ENCODE measurements at regions not wholly inside any gene's neighbourhood (a gene's known extent, or its start where the extent isn't known, plus 50 kb on each side); places are given as distances from the start of the nearest gene placed in this dataset.

DNA sequence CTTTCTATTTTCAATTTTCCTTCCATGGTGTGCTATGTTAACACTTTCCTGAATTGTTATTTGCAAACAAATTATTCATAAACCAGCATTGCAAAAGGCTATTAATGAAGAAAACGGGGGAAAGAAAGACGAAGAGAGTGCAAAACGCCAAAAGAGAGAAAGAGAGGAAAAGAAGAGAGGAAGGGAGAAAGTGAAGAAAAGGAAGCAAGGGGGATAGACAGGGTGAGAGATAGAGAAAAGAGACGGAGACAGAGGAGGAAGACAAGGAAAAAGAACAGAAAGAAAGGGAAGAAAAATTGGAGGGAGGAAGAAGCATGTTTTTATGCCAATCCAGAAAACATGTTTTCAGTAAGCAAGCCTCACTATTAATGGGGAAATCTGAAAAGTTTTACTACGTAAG is 310.6 kb downstream of the TFEC start:
- intact Hi-C loops (cut with micrococcal nuclease) = no loop called here
- no peaks in the 10 kb centered on the region for H3K9me3 Mint-ChIP-seq
- no peaks in the 10 kb centered on the region for H3K36me3 Mint-ChIP-seq (ENCODE audit: low read depth)
- no peak overlapping the region for H3K27ac Mint-ChIP-seq
- no peaks in the 10 kb centered on the region for H3K4me1 Mint-ChIP-seq (ENCODE audit: low read depth)
- no peak overlapping the region for H3K4me3 Mint-ChIP-seq
- no peaks in the 10 kb centered on the region for H3K27me3 Mint-ChIP-seq

DNA sequence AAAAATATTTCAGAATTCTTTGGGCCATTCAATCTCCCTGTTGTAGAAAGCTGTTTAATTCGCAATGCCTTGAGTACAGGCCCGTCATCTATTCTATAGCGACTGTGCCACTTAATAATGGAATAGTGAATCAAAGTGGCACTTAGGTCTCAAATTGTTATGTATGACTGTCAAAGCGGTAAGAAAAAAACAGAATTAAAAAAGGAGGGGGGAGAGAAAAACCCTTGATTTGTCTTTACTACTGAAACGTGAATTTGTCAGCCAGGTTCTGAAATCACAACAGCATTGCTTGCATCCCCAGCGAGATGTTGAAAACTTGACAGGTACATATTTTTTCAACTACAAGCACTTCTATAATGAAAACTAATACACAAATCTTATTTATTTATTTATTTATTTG is 320.9 kb downstream of the TFEC start:
- Mint-ChIP-seq H3K4me1 (ENCODE audit: low read depth) (no peaks in the 10 kb centered on the region), H3K4me3 (no peak overlapping the region), H3K9me3 (no peaks in the 10 kb centered on the region), H3K27ac (no peak overlapping the region), H3K27me3 (no peaks in the 10 kb centered on the region), H3K36me3 (ENCODE audit: low read depth) (no peaks in the 10 kb centered on the region)
- intact Hi-C loops (cut with micrococcal nuclease) = no loop called here

GRCh38 chr7:115708013-115708341 is 322.6 kb downstream of the TFEC start:
- H3K9me3 Mint-ChIP-seq = no peaks in the 10 kb centered on the region
- H3K27ac Mint-ChIP-seq = no peak overlapping the region
- H3K4me3 Mint-ChIP-seq = no peak overlapping the region
- no peaks in the 10 kb centered on the region for H3K36me3 Mint-ChIP-seq (ENCODE audit: low read depth)
- no peaks in the 10 kb centered on the region for H3K27me3 Mint-ChIP-seq
- intact Hi-C loops (cut with micrococcal nuclease) = no loop called here
- no peaks in the 10 kb centered on the region for H3K4me1 Mint-ChIP-seq (ENCODE audit: low read depth)

DNA sequence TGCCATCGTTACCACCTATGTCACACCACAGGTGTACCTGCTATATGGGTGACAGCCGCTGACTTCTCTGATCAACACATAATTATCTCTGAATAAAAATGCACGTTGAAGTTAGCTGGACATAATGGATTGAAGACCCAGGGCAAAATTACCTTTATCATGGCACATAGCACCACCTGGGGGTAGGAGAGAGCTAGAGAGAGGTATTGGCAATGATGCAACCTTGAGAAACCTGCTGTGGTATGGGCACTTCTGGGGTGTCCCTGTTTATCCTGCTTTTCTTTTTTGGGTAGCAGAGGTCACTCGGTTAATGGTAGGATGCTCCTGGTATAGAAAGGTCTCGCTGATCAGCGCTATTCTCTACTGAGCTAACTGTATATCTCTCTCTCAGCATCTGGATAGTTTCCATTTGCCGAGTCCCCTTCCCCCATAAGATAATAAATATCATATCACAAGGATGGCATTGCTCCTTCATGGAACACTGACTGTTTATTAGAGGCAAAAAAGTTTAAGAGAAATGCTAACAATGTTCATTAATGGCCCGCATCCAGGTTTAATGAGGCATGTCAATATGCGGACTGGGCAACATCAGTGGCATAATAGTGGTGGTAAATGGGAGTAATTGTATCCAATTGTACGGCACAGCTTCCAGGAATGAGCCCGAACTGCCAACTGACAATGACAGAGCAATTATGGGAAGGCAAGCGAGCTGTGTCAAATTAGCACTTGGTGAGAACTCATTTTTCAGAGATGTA is 323.1 kb downstream of the TFEC start:
- Mint-ChIP-seq H3K4me1 (ENCODE audit: low read depth) (no peaks in the 10 kb centered on the region), H3K9me3 (no peaks in the 10 kb centered on the region), H3K27me3 (no peaks in the 10 kb centered on the region), H3K27ac (no peak overlapping the region), H3K4me3 (no peak overlapping the region), H3K36me3 (ENCODE audit: low read depth) (no peaks in the 10 kb centered on the region)
- intact Hi-C loops (cut with micrococcal nuclease) = no loop called here

GRCh38 chr7:115704884-115705283 is 325.7 kb downstream of the TFEC start:
- no peak overlapping the region for H3K27ac Mint-ChIP-seq
- intact Hi-C loops (cut with micrococcal nuclease) = no loop called here
- no peaks in the 10 kb centered on the region for H3K9me3 Mint-ChIP-seq
- no peaks in the 10 kb centered on the region for H3K4me1 Mint-ChIP-seq (ENCODE audit: low read depth)
- H3K36me3 Mint-ChIP-seq (ENCODE audit: low read depth) = no peaks in the 10 kb centered on the region
- H3K4me3 Mint-ChIP-seq = no peak overlapping the region
- no peaks in the 10 kb centered on the region for H3K27me3 Mint-ChIP-seq

GRCh38 chr7:115701141-115701540 is 329.4 kb downstream of the TFEC start:
- H3K27ac Mint-ChIP-seq = no peak overlapping the region
- H3K9me3 Mint-ChIP-seq = no peaks in the 10 kb centered on the region
- no peaks in the 10 kb centered on the region for H3K27me3 Mint-ChIP-seq
- no peak overlapping the region for H3K4me3 Mint-ChIP-seq
- no peaks in the 10 kb centered on the region for H3K36me3 Mint-ChIP-seq (ENCODE audit: low read depth)
- intact Hi-C loops (cut with micrococcal nuclease) = no loop called here
- no peaks in the 10 kb centered on the region for H3K4me1 Mint-ChIP-seq (ENCODE audit: low read depth)

GRCh38 chr7:115694424-115694823 is 336.1 kb downstream of the TFEC start:
- Mint-ChIP-seq H3K4me1 (ENCODE audit: low read depth) (no peaks in the 10 kb centered on the region), H3K4me3 (no peak overlapping the region), H3K27ac (no peak overlapping the region), H3K27me3 (no peaks in the 10 kb centered on the region), H3K9me3 (no peaks in the 10 kb centered on the region), H3K36me3 (ENCODE audit: low read depth) (no peaks in the 10 kb centered on the region)
- intact Hi-C loops (cut with micrococcal nuclease) = no loop called here

GRCh38 chr7:115693779-115694178 is 336.8 kb downstream of the TFEC start:
- H3K27me3 Mint-ChIP-seq = no peaks in the 10 kb centered on the region
- intact Hi-C loops (cut with micrococcal nuclease) = no loop called here
- no peaks in the 10 kb centered on the region for H3K36me3 Mint-ChIP-seq (ENCODE audit: low read depth)
- no peak overlapping the region for H3K4me3 Mint-ChIP-seq
- H3K27ac Mint-ChIP-seq = no peak overlapping the region
- no peaks in the 10 kb centered on the region for H3K9me3 Mint-ChIP-seq
- no peaks in the 10 kb centered on the region for H3K4me1 Mint-ChIP-seq (ENCODE audit: low read depth)

DNA sequence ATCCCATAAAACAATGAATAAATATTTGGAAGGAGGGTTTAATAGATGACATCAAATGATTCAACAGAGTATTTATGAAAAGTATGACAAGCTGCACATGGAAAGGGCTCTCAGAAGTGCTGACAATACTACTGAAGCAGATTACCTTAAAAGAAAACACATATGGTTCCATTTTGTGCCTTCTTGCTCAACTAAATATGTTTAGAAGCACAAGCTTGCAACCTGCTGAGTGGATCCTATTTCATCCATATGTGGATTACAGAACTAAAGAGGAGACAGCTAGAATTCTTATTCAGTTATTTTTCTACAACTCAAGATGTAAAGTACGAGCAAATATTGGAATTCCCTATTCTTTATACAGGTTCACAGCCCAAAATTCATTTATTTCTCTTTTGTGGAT is 340.6 kb downstream of the TFEC start:
- Mint-ChIP-seq H3K36me3 (ENCODE audit: low read depth) (no peaks in the 10 kb centered on the region), H3K4me1 (ENCODE audit: low read depth) (no peaks in the 10 kb centered on the region), H3K4me3 (no peak overlapping the region), H3K27ac (no peak overlapping the region), H3K27me3 (no peaks in the 10 kb centered on the region), H3K9me3 (no peaks in the 10 kb centered on the region)
- intact Hi-C loops (cut with micrococcal nuclease) = no loop called here

- no peaks in the 10 kb centered on the region for H3K36me3 Mint-ChIP-seq (ENCODE audit: low read depth)
- H3K9me3 Mint-ChIP-seq = no peaks in the 10 kb centered on the region
- H3K4me1 Mint-ChIP-seq (ENCODE audit: low read depth) = no peaks in the 10 kb centered on the region
- no peak overlapping the region for H3K27ac Mint-ChIP-seq
- H3K27me3 Mint-ChIP-seq = no peaks in the 10 kb centered on the region
- no peak overlapping the region for H3K4me3 Mint-ChIP-seq
- intact Hi-C loops (cut with micrococcal nuclease) = loop anchor here (5.0 kb wide), 1 partner anchor 816 kb away; no protein-coding TSS in a partner anchor
Measured at GRCh38 chr7:115683093-115683492, 347.5 kb downstream of the TFEC start.

DNA sequence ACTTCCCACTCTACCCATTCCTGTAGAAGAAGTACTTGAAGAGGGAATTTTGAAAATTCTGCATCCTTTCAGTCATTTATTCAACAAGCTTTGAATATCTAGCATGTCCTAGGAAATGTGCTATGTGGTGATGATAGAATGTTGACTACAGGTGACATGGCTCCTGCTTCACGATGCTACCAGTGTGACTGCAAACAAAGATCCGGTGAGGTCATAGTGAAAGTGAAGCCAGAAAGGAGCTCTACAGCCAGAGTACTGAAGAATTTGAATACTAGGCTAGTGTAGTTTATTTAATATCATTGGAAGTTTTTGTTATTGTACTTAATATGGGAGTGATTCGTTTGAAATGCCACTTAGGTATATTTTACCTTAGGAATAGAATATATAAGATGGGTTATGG is 348.1 kb downstream of the TFEC start:
- Mint-ChIP-seq H3K27ac (no peak overlapping the region), H3K27me3 (no peaks in the 10 kb centered on the region), H3K4me1 (ENCODE audit: low read depth) (no peaks in the 10 kb centered on the region), H3K36me3 (ENCODE audit: low read depth) (no peaks in the 10 kb centered on the region), H3K4me3 (no peak overlapping the region), H3K9me3 (no peaks in the 10 kb centered on the region)
- intact Hi-C loops (cut with micrococcal nuclease) = loop anchor here (5.0 kb wide), 1 partner anchor 815 kb away; no protein-coding TSS in a partner anchor

- no peaks in the 10 kb centered on the region for H3K36me3 Mint-ChIP-seq (ENCODE audit: low read depth)
- intact Hi-C loops (cut with micrococcal nuclease) = loop anchor here (5.0 kb wide), 1 partner anchor 814 kb away; no protein-coding TSS in a partner anchor
Measured at GRCh38 chr7:115680921-115681320, 349.6 kb downstream of the TFEC start.

DNA sequence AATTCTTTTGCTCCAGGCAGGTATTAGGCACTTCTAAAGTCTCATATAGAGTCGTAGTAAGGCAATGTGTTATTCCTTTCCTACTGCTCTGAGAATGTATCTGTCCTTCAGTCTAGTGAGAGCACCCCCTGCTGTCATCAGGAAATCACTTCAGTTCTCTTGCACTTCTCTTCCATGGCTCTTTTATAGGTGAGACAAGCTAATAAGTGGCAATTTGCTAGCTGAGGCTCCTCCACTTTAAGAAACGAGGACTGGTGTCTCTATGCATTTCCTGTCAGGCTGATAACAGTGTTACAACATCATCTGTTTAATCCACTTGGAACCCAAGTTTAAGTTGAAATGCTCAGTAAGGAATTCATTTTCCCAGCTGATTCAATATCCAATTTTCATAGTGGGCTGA is 350.6 kb downstream of the TFEC start:
- no peaks in the 10 kb centered on the region for H3K9me3 Mint-ChIP-seq
- no peak overlapping the region for H3K27ac Mint-ChIP-seq
- H3K4me1 Mint-ChIP-seq (ENCODE audit: low read depth) = no peaks in the 10 kb centered on the region
- intact Hi-C loops (cut with micrococcal nuclease) = loop anchor here (5.0 kb wide), 1 partner anchor 813 kb away; no protein-coding TSS in a partner anchor
- H3K27me3 Mint-ChIP-seq = no peaks in the 10 kb centered on the region
- no peaks in the 10 kb centered on the region for H3K36me3 Mint-ChIP-seq (ENCODE audit: low read depth)
- H3K4me3 Mint-ChIP-seq = no peak overlapping the region

More at GRCh38 chr7:115680921-115681320, 349.6 kb downstream of the TFEC start:
- H3K9me3 Mint-ChIP-seq = no peaks in the 10 kb centered on the region
- no peak overlapping the region for H3K27ac Mint-ChIP-seq
- no peak overlapping the region for H3K4me3 Mint-ChIP-seq
- H3K27me3 Mint-ChIP-seq = no peaks in the 10 kb centered on the region
- no peaks in the 10 kb centered on the region for H3K4me1 Mint-ChIP-seq (ENCODE audit: low read depth)

DNA sequence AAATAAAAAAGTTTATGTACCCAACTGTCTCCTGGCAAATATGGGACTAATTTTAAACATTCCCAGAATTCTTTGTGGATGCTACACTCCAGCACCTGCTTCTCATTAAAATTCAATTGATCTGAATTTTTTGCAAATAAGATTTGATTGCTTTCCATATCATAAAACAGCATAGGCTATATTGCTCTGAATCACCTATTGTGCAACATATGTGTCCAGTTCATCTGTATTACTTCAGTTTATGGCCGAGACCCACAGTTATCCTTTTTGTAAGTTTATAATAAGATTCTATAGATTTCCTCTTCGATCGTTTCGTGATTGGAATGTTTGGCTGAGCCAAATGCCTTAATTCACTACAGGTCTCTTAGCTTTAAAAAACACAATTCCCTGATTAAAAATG is 351.1 kb downstream of the TFEC start:
- H3K4me3 Mint-ChIP-seq = no peak overlapping the region
- no peak overlapping the region for H3K27ac Mint-ChIP-seq
- intact Hi-C loops (cut with micrococcal nuclease) = no loop called here

More for the DNA sequence above, 351.1 kb downstream of the TFEC start:
- Mint-ChIP-seq H3K27me3 (no peaks in the 10 kb centered on the region), H3K9me3 (no peaks in the 10 kb centered on the region), H3K36me3 (ENCODE audit: low read depth) (no peaks in the 10 kb centered on the region), H3K4me1 (ENCODE audit: low read depth) (no peaks in the 10 kb centered on the region)

Measured in dendritic cell treated with granulocyte-macrophage colony-stimulating factor and Interleukin-4, amounts not matched to agents 40 ng/mL and 50 ng/mL, for 4 days (primary cell).